ENCODE measurements at regions not wholly inside any gene's neighbourhood (a gene's known extent, or its start where the extent isn't known, plus 50 kb on each side); places are given as distances from the start of the nearest gene placed in this dataset.
"Not testable (repeated sequence)": the region's sequence is repeated elsewhere in the genome, so short reads cannot be mapped to it uniquely, and the experiment has no call there.

DNA sequence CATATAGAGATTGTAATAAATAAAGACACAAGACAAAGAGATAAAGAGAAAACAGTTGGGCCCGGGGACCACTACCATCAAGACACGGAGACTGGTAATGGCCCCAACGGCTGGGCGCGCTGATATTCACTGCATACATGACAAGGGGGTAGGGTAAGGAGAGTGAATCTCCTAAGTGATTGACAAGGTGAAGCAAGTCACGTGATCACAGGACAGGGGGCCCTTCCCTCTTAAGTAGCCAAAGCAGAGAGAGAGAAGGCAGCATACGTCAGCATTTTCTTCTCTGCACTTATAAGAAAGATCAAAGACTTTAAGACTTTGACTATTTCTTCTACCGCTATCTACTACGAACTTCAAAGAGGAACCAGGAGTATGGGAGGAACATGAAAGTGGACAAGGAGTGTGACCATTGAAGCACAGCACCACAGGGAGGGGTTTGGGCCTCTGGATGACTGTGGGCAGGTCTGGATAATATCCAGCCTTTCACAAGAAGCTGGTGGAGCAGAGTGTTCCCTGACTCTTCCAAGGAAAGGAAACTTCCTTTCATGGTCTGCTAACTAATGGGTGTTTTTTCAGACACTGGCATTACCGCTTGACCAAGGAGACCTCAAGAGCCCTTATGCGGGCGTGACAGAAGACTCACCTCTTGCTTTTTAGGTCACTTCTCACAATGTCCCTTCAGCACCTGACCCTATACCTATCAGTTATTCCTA lies 75.6 kb downstream of the MRPL39 start:
- not testable (repeated sequence) for DNase-seq (ENCODE audit: low read depth, low spot score)

DNA sequence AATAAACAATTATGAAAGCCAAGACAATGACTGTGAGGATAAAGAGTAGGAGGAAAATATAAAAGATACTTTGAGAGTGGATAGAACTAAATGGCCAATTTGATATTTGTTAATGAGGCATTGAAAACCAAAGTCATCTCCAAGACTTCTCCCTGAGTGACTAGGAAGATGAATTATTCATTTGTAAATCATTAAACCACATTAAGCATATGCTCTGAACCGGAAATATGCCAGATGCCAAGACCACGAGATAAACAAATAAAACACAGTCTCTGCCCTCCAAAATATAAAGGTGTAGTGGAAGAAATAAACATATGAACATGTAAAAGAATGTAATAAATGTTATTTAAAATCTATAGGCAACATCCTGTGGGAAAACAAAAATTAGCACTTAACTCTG lies 78.8 kb downstream of the MRPL39 start:
- peak; percentile 5 for DNase-seq (ENCODE audit: low read depth, low spot score)

DNA sequence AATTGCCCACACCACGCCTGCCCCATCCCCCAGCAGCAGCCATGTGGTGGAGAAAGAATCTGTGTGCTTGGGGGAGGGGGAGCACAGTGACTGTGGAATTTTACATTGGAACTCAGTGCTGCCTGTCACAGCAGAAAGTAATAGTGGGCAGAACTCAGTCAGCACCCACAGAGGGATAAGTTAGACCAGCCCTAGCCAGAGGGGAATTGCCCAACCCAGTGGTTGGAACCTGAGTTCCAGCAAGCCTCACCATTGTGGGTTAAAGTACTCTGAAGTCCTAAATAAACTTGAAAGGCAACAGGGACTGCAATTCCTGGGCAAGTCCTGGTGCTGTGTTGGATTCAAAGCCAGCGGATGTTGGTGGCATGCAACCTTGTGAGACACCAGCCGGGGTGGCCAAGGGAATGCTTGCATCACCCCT lies 88.8 kb downstream of the MRPL39 start:
- DNase-seq (ENCODE audit: low read depth, low spot score) = peak; percentile 25

DNA sequence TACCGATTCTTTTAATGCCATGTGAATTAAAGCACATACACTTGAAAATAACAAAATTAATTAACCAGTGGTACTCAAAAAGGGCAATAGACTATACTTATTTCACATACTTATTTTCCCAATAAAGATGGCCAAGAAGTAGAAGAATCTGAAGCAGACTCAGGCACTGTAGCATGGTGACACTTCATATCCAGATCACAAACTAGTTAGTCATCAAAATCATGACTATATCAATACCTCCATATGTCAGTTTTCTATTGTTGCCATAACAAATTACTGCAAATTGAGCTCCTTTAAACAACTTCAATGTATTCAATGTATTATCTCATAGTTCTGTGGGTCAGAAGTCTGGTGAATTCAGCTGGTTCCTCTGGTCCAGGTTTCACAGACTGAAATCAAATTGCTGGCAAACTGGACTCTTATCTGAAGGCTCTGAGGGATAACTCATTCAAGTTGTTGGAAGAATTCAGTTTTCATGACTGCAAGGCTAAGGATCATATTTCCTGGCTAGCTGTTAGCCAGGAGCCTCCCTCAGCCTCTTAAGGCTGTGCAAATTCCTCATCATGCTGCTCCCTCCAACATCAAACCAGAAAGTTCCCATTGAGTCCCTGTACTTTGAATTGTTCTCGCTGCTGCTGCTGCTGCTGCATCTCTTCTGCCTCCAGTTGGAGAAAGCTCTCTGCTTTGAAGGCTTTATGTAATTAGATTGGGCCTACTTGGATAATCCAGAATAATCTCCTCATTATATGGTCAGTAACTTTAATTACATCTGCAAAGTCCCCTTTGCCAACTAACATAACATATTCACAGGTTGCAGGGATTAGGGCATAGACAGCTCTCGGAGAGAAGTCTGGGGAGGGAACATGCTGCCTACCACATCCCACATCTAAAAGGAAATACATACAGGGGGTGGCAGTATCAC lies 91.5 kb downstream of the MRPL39 start:
- DNase-seq (ENCODE audit: low read depth, low spot score) = peak; percentile 14

DNA sequence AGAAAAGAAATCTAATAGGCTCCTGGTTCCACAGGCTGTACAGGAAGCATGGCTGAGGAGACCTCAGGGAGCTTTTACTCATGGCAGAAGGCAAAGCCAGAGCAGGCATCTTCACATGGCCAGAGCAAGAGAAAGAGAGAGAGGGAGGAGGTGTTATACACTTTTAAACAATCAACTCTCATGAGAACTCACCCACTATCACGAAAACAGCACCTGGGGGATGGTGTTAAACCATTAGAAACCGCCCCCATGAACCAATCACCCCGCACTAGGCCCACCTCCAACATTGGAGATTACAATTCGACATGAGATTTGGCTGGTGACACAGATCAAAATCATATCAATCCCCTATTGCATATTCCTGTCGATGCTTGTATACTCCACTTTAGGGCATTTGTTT lies 93.5 kb downstream of the MRPL39 start:
- DNase-seq (ENCODE audit: low read depth, low spot score) = no peak

DNA sequence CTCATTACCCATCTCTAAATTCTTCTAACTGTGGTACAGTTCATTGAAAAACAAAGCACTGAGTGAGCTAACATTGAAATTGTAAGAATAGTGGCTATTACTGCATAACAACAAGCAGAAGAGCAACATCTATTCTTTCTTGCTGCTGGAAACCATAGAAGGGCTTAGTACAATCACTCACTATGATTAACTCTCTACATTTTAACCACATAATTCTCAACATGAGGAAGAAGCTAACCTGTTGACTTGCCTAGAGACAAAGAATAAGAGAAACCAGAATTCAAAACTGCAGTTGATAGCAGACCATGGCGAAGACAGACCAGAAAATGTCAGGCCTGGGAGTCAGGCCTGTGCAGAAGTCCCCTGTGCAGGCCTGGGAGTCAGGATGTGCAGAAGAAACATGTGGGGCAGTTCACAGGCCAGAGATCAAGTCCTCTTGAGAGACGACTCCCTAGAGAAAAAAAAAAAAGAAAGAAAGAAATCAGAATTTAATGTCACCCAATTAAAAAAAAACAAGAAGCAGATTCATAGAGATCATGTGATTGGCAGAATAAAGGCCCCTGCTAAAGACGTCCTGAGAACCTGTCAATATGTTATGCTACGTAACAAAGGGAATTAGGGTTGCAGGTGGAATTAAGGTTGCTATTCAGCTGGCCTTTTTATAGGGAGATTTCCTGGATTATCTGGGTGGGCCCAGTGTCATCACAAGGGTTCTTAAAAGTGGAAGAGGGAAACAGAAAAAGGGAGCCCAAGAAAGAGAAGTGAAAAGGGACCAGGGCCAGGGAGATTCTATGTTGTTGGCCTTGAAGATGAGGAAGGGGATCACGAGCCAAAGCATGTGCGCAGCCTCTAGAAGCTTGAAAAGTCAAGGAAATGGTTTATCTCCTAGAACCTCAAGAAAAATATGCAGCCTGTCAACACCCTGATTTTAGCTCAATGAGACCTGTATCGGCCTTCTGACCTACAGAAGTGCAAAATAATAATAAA lies 94.9 kb downstream of the MRPL39 start:
- DNase-seq (ENCODE audit: low read depth, low spot score) = no peak

DNA sequence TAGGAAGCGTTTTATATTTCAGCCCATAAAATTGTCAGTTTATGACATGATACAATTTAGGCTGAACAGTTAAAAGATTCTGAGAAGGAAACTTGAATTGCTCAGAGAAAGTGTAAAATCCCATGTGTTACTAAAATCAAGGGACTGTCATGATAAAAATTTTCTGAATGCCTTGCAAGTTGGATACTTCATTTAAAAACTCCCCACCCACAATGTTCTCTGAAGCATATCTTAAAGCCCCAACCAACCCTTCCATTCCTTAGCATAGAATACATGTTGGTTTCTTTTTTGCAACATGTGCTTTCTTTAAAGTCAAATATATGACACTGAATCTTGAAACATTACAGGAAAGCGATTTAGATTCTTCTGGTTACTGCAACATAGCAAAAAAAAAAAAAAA lies 97.4 kb downstream of the MRPL39 start:
- no peak for DNase-seq (ENCODE audit: low read depth, low spot score)

DNA sequence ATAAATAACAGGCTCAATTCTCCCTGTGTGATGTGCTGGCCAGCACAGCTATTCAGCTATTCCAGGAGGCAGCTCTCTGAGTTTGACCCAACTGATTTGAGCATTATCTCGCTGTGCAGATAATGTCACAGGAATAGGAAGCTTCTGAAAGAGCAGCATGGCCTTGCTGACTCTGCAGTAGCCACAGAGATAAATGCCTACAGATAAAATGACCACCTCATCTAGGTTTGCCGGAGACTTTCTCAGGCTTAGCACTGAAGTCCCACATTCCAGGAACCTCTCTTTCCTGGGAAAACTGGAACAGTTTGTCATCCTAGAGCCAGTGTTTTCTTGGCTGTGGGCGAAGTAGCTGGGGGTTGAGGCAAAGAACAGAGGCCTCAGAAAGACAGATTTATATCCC lies 98.9 kb downstream of the MRPL39 start:
- DNase-seq (ENCODE audit: low read depth, low spot score) = peak; percentile 3

DNA sequence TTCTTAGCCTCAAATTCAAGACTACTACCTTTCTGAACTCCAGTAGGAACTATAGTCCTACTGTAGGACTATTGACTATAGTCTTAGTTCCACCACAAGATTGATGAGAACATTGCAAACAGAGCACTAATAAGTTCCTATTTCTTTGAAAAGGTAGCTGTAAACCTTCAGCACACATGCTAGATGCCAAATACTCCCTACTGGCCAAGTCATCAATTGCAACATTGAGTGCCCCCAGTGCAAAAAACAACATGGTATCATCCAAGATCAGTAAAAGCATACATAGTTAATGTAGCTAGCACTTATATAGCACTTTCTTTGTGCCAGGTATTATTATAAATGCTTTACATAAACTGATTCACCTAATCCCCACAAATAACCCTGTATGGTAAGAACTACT lies 99.8 kb downstream of the MRPL39 start:
- DNase-seq (ENCODE audit: low read depth, low spot score) = no peak

DNA sequence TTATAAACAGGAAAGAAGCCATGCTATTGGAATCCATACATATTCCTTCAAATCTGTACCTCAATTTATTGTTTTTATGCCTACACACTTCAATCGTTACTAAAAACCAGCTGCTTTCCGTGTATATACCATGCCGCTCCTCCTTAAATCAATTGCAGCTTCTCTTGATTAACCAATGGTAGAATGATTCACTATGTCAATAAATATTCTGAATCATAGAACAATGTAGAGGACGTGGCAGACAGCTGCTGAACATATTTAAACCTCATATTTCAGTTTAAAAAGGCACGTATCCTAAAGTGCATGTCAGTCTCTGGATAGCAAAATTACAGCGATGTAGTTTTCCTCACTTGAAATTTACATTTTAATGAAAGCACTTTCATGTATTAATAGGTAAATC lies 100.4 kb downstream of the MRPL39 start:
- no peak for DNase-seq (ENCODE audit: low read depth, low spot score)

DNA sequence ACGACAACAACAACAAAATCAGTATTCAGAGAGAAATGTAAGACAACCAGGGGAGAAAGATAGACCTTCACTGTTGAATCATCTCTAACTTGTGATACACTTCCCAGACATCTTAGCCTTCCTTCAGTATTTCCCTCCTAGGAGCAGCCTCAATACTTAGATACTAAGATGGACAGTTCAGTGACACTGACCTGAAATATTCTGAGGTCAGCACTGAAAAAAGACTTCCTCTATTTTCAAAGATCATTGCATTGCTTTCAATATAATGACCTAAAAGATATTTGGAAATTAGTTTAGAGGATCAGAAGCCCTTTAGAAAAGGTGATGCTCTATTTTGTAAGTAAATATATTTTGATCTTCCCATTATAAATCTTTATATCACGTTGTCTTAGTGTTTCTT lies 101.0 kb downstream of the MRPL39 start:
- no peak for DNase-seq (ENCODE audit: low read depth, low spot score)

DNA sequence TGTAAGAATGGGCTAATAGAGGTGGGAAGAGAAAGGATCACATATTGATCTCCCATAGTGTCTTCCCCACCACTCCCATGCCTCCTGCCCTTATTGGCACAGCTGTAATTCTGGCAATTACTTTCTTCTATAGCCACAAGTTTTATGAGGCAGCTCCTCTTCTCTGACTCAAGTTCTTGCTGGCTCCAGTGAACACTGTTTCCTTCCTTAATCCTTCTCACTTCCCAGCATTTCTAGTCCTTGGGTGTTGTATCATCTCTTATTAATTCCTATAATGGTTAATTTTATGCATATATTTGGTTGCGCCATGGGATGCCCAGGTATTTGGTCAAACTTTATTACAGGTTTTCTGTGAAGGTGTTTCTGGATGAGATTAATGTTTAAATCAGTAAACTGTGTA lies 103.3 kb downstream of the MRPL39 start:
- DNase-seq (ENCODE audit: low read depth, low spot score) = no peak

DNA sequence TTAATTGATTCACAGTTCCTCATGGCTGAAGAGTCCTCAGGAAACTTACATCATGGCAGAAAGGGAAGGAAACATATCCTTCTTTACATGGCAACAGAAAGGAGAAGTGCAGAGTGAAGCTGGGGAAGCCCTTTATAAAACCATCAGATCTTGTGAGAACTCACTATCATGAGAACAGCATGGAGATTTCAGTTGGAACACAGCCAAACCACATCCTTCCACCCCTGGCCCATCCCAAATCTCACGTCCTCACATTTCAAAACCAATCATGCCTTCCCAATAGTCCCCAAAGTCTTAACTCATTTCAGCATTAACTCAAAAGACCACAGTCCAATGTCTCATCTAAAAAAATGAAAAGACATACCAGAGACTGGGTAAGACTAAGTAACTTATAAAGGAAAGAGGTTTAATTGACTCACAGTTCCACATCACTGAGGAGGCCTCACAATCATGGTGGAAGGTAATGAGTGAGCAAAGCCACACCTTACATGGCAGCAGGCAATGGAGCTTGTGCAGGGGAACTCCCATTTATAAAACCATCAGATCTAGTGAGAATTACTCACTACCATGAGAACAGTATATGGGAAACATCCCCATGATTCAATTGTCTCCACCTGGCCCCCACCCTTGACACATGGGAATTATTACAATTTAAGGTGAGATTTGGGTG lies 105.2 kb downstream of the MRPL39 start:
- DNase-seq (ENCODE audit: low read depth, low spot score) = no peak

DNA sequence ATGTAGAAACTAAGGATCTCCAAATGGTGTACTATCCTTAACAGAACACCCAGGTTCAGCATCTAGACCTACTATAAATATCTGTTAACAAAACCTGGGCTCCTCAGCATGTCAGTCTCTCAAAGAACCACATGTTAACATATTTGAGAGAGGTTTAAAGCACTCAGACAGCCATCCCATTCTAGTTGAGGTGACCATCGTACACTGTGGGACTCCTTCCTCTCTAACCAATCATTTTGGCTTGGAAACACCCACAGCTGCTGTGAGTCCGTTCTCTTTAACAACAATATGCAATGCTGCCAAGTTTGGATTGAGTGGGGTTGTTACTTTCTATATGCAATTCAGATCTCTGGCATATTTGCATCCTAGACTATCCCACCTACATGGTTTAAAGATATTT lies 105.8 kb downstream of the MRPL39 start:
- no peak for DNase-seq (ENCODE audit: low read depth, low spot score)

DNA sequence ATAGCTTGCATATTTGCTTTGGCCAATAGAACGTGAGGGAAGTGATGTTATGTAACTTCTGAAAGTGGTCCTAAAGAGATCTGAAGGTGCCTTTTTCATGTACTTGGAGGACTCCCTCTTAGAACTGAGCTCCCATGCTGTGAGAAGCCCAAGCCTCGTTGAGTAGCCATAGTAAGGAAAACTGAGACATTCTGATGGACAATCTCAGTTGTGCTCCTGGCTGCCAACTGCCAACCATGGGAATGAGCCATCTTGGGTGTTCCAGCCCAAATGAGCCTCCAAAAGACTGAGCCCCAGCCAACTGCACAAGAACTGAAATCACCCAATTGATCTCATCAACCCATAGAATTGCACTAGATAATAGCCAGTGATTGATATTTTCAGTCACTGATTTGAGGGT lies 106.7 kb downstream of the MRPL39 start:
- DNase-seq (ENCODE audit: low read depth, low spot score) = no peak

DNA sequence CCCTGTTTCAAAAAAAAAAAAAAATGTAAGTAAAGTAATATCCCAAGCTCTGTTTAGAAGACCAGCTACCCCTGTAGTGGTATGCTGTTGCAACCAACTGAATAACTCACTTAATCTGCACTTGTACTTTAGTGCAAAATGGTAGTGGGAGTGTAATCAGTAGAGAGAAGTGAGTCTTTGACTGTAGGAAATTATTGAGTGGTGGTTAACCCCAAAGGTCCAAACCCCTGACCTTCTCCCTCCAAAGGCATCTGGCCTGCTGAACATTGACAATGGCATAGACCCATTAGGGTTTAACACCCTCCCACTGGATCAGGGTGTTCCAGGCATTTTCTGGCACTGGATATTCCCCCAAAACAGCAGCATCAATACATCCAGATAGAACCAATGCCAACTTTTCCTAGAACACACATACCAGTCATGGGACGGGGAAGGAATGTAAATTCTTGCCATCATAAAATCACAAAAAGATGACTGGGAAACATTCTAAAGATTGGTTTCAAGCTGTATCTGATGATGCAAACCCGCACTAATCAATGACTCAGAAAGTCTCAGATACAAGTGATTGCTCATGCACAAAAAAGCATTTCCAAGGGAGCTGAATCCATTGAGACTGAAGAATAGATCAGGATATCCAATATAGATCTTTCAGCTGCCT lies 110.3 kb downstream of the MRPL39 start:
- peak; percentile 0 for DNase-seq (ENCODE audit: low read depth, low spot score)

DNA sequence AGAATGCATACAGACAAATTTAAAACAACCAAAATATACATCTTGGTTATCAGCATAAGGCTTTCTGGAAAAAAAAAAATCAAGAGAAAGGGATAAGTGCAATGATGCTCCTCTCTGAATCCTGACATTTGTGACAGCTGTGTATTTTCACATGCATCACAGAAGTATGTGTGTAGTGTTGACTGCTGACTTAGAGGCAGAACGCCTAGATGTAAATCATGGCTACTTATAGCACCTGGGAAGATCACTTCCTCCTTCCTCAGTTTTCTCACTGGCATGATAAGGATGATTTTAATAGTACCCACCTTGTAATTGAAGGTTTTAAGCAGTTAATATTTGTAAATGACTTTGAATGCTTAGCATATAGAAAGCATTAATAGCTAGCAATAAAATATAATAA lies 112.5 kb downstream of the MRPL39 start:
- no peak for DNase-seq (ENCODE audit: low read depth, low spot score)

DNA sequence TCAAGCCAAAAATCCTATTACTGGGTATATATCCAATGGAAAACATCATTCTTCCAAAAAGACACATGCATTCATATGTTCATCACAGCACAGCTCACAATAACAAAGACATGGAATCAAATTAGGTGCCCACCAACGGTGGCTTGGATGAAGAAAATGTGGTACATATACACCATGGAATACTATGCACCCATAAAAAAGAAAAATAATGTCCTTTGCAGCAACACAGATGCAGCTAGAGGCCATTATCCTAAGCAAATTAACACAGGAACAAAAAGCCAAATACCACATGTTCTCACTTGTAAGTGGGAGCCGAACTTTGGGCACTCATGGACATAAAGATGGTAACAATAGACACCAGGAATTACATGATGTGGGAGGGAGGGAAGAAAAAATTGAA lies 113.6 kb downstream of the MRPL39 start:
- no peak for DNase-seq (ENCODE audit: low read depth, low spot score)

DNA sequence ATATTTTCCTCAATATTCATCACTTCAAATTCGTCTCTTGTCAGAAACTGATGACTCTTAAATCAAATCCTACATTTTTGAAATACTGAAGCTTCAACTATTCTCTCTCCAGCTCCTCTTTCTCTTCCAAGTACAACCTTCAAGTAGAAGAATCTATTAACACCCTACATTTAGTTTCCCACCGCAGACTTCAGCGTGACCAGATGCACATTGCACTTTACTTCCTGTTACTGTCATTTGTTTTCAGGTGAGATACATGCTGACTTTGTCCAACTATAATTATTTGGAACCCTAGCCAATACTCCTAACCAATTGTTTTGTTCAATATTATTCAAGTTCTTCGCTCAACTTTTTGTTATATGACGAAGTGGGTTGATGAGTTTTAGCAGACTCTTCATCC lies 116.0 kb downstream of the MRPL39 start:
- DNase-seq (ENCODE audit: low read depth, low spot score) = no peak

DNA sequence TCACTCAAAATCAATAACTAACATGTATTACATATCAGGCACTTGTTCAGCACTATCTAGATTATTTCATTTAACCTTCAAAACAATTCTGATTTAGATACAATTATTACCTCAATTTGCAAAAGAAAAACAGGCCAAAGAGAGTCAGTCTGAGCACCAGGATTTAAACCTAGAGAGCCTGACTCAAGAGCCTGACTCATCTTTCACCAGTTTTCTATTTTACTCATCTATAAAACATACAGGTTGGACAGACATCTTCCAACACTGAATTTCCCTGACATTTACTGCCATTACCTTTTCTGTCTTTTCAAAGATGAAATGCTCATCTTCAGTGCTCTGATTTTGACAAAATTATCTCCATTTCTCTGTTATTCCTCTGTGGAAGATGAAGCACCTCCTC lies 116.5 kb downstream of the MRPL39 start:
- no peak for DNase-seq (ENCODE audit: low read depth, low spot score)

DNA sequence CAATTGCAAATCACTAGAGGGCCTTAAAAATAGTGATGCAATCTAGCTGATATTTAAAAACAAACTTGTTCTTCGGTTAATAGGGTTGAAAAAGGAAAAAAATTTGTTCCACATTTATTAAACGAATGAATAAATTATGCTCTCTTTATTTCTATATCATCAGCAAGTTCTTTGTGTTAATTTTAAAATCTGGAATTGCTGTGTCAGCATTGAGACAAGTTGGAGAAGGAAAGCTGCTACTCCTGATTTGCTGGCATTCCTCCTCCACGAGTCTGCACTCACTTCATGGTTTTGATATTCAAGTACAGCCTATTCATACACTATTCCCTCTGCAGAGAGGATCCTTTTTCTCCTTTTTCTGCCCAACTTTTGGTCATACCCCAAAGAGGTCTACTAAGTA lies 117.6 kb downstream of the MRPL39 start:
- no peak for DNase-seq (ENCODE audit: low read depth, low spot score)
